SH-SY5Y (cell line): ENCODE measurements at regions not wholly inside any gene's neighbourhood (a gene's known extent, or its start where the extent isn't known, plus 50 kb on each side); places are given as distances from the start of the nearest gene placed in this dataset.

Experiments used
- GATA2 ChIP-seq: IDR thresholded peaks from 2 replicates; pipeline ENCODE4 v1.6.1; 2011; ENCODE audit warnings: mild to moderate bottlenecking, low read depth, low read length
- GATA3 ChIP-seq: IDR thresholded peaks from 2 replicates; pipeline ENCODE4 v1.6.1; 2011; ENCODE audit warnings: low read depth, mild to moderate bottlenecking, low read length, moderate library complexity

DNA sequence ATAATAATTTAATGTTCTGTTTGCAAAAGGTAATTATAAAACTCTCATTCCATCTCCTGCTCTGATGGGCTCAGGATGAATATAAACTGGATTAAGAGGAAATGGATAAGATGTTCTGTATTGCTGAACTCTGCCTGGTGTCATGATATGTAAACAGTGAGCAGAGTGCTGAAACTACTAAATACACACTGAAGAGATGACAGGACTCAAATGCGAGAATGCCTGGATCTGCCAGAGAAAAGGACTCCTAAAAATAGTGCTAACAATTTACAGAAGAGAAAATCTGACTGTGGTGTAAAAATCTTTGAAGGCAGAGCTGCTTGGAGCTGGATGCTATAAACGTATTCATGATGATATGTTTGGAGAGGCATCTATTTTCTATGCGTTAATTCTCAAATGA lies 303.2 kb downstream of the RWDD3 start:
- TF ChIP-seq GATA3 = no peak
- TF ChIP-seq GATA2 = no peak
